ENCODE measurements at regions not wholly inside any gene's neighbourhood (a gene's known extent, or its start where the extent isn't known, plus 50 kb on each side); places are given as distances from the start of the nearest gene placed in this dataset.

- Histone ChIP-seq H3K9ac (ENCODE audit: low read depth in 1 of 2, low read length in 2 of 2) (no peak overlapping the region), H3K27me3 (ENCODE audit: control insufficient read depth in 4 of 4, insufficient read depth in 4 of 4, low read length in 3 of 4) (no peaks in the 10 kb centered on the region), H3K27ac (ENCODE audit: low read depth in 1 of 2, low read length in 2 of 2) (no peak overlapping the region), H3K36me3 (ENCODE audit: control insufficient read depth in 4 of 4, insufficient read depth in 3 of 4, low read depth in 1 of 4, low read length in 3 of 4) (no peaks in the 10 kb centered on the region), H3K4me1 (ENCODE audit: control insufficient read depth in 4 of 4, insufficient read depth in 4 of 4, low read length in 3 of 4) (no peaks in the 10 kb centered on the region), H3K9me3 (ENCODE audit: control insufficient read depth in 4 of 4, low read length in 3 of 4) (no peaks in the 10 kb centered on the region), H3K4me3 (ENCODE audit: low read depth in 1 of 3, low read length in 3 of 3) (no peak overlapping the region)
- WGBS = 94% methylated on average over 4 of the region's 4 CpGs
- TF ChIP-seq CTCF (IDR thresholded peaks at IDR 0.05; ENCODE audit: low read depth, low read length, missing input control) = no peak
- no peak for TF ChIP-seq EGR1 (IDR thresholded peaks at IDR 0.05; ENCODE audit: low read depth in 2 of 2)
- TF ChIP-seq, protein P1, sequence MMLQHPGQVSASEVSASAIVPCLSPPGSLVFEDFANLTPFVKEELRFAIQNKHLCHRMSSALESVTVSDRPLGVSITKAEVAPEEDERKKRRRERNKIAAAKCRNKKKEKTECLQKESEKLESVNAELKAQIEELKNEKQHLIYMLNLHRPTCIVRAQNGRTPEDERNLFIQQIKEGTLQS (IDR thresholded peaks at IDR 0.05) = no peak
- no peak for TF ChIP-seq GABPA (IDR thresholded peaks at IDR 0.05 in 1 of 2, conservative IDR thresholded peaks at IDR 0.05 in 1 of 2)
- no peak for TF ChIP-seq RAD21 (IDR thresholded peaks at IDR 0.05)
- no peak for TF ChIP-seq NR2F2 (IDR thresholded peaks at IDR 0.05)
- no peak for TF ChIP-seq FOXA1 (IDR thresholded peaks at IDR 0.05)
- TF ChIP-seq TAF1 (conservative IDR thresholded peaks at IDR 0.05) = no peak
- TF ChIP-seq, protein P2, sequence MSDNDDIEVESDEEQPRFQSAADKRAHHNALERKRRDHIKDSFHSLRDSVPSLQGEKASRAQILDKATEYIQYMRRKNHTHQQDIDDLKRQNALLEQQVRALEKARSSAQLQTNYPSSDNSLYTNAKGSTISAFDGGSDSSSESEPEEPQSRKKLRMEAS (IDR thresholded peaks at IDR 0.05) = no peak
- TF ChIP-seq SP1 (IDR thresholded peaks at IDR 0.05) = no peak
- TF ChIP-seq ZBTB33 (IDR thresholded peaks at IDR 0.05) = no peak
- no peak for TF ChIP-seq HNF4G (IDR thresholded peaks at IDR 0.05)
- TF ChIP-seq HNF4A (conservative IDR thresholded peaks at IDR 0.05) = no peak
- no peak for TF ChIP-seq REST (IDR thresholded peaks at IDR 0.05)
- TF ChIP-seq YY1 (IDR thresholded peaks at IDR 0.05) = no peak
- no peak for TF ChIP-seq JUND (IDR thresholded peaks at IDR 0.05)
- no peak for TF ChIP-seq FOXA2 (IDR thresholded peaks at IDR 0.05)
- DNase-seq (ENCODE audit: low spot score) = no peak
These were observed 127.6 kb upstream of the HCCS start for GRCh38 chrX:10983526-10983925.

DNA sequence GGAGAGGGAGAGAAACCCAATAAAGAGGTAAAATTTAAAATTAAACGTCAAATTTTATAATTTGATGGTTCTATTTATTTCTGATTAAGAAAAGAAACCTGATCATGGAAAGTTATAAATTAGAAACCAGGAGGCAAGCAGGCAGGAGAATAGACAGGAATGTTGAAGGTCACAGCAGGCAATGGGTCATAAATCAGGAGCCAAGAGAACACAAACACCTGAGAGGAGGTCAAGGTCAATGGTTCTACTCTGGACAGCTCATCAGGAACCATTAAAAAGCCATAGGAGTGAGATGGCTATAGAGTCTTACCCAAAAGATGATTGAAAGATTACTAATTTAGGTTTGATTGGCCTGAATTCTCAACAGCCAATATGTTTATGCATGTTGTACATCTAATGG lies 126.9 kb upstream of the HCCS start:
- Histone ChIP-seq H3K9me3 (ENCODE audit: control insufficient read depth in 4 of 4, low read length in 3 of 4) (no peaks in the 10 kb centered on the region), H3K27me3 (ENCODE audit: control insufficient read depth in 4 of 4, insufficient read depth in 4 of 4, low read length in 3 of 4) (no peaks in the 10 kb centered on the region), H3K4me3 (ENCODE audit: low read depth in 1 of 3, low read length in 3 of 3) (no peak overlapping the region), H3K36me3 (ENCODE audit: control insufficient read depth in 4 of 4, insufficient read depth in 3 of 4, low read depth in 1 of 4, low read length in 3 of 4) (no peaks in the 10 kb centered on the region), H3K4me1 (ENCODE audit: control insufficient read depth in 4 of 4, insufficient read depth in 4 of 4, low read length in 3 of 4) (no peaks in the 10 kb centered on the region), H3K9ac (ENCODE audit: low read depth in 1 of 2, low read length in 2 of 2) (no peak overlapping the region), H3K27ac (ENCODE audit: low read depth in 1 of 2, low read length in 2 of 2) (no peak overlapping the region)
- DNase-seq (ENCODE audit: low spot score) = no peak
- WGBS = 93% methylated on average over 1 of the region's 1 CpG
- TF ChIP-seq FOXA1 (IDR thresholded peaks at IDR 0.05) (no peak), GABPA (IDR thresholded peaks at IDR 0.05 in 1 of 2, conservative IDR thresholded peaks at IDR 0.05 in 1 of 2) (no peak), NR2F2 (IDR thresholded peaks at IDR 0.05) (no peak), CTCF (IDR thresholded peaks at IDR 0.05; ENCODE audit: low read depth, low read length, missing input control) (no peak)
